Spleen (tissue), 11 donors: ENCODE measurements at regions not wholly inside any gene's neighbourhood (a gene's known extent, or its start where the extent isn't known, plus 50 kb on each side); places are given as distances from the start of the nearest gene placed in this dataset.

ENCODE experiments used
- DNase-seq: peaks from one replicate; pipeline ENCODE4 v3.0.0-alpha.2; 2020
- H3K27ac ChIP-seq, 8 donors: fragments of 200-600 bp; sonication (generic) in 7 of 8; 1 replicate in 4 of 8; 2 replicates in 4 of 8; pipeline versions ENCODE4 v1.5.0 to v1.8.0; 2016 to 2021; ENCODE audit warnings: inconsistent platforms in 4 of 8, mild to moderate bottlenecking in 4 of 8, moderate library complexity in 1 of 8
- H3K27me3 ChIP-seq, 7 donors: fragments of 200-600 bp; sonication (generic) in 6 of 7; replicated peaks in 1 of 7; 1 replicate in 4 of 7; 2 replicates in 3 of 7; pipeline versions ENCODE4 v1.5.0 to v1.8.0; 2016 to 2021; ENCODE audit warnings: inconsistent platforms in 3 of 7, mild to moderate bottlenecking in 1 of 7
- H3K36me3 ChIP-seq, 6 donors: fragments of 200-600 bp; sonication (generic) in 5 of 6; 1 replicate in 4 of 6; 2 replicates in 2 of 6; pipeline versions ENCODE4 v1.5.0 to v1.8.0; 2016 to 2021; ENCODE audit warnings: inconsistent platforms in 2 of 6
- H3K4me1 ChIP-seq, 6 donors: fragments of 200-600 bp; sonication (generic) in 5 of 6; 1 replicate in 3 of 6; 2 replicates in 3 of 6; pipeline versions ENCODE4 v1.5.0 to v1.8.0; 2016 to 2021; ENCODE audit warnings: inconsistent platforms in 3 of 6
- H3K4me3 ChIP-seq, 8 donors: fragments of 200-600 bp; sonication (generic) in 7 of 8; 1 replicate in 4 of 8; 2 replicates in 4 of 8; pipeline versions ENCODE4 v1.5.0 to v1.8.0; 2016 to 2021; ENCODE audit warnings: inconsistent platforms in 4 of 8, mild to moderate bottlenecking in 4 of 8, moderate library complexity in 2 of 8
- H3K9me3 ChIP-seq, 8 donors: fragments of 200-600 bp; sonication (generic) in 7 of 8; 1 replicate in 4 of 8; 2 replicates in 4 of 8; pipeline versions ENCODE4 v1.5.0 to v1.8.0; 2016 to 2021; ENCODE audit warnings: inconsistent platforms in 4 of 8
- CTCF ChIP-seq, 11 experiments: fragments of 200-600 bp in 7 of 11; fragments of 450-650 bp in 4 of 11; sonication (generic) in 4 of 11; IDR thresholded peaks in 8 of 11; conservative IDR thresholded peaks in 3 of 11; 1 replicate in 7 of 11; 2 replicates in 4 of 11; pipeline versions ENCODE4 v1.4.0 to v1.8.0; 2016 to 2021; ENCODE audit warnings: antibody characterized with exemption in 11 of 11, inconsistent platforms in 4 of 11, mild to moderate bottlenecking in 1 of 11
- POLR2A ChIP-seq, 3 donors: fragments of 450-650 bp; IDR thresholded peaks; one replicate each; pipeline ENCODE4 v1.5.1; 2017; ENCODE audit warnings: antibody characterized with exemption in 3 of 3, mild to moderate bottlenecking in 1 of 3
- POLR2AphosphoS5 ChIP-seq, 3 donors: sonication (generic); formaldehyde crosslinking; IDR thresholded peaks; one replicate each; pipeline ENCODE4 v1.5.1; 2017; ENCODE audit warnings: antibody characterized with exemption in 3 of 3
- WGBS, 5 donors: extraction: QIAGEN DNeasy Blood & Tissue Kit in 3 of 5; methylation state at CpG; one replicate each; pipeline versions ENCODE4 v1.1.5 to v1.1.7; 2013 to 2018; 5-methylcytosine and 5-hydroxymethylcytosine counted together
- intact Hi-C: fragments of 100-400 bp; cut with DNase I; formaldehyde crosslinking; loops from one replicate; pipeline ENCODE4 v1.15.0; 2023; ENCODE audit warnings: low total_unique reads
- donor health status: healthy with polysubstance abuse.
- donor health status: DM: no; HTN: no; CAD: no; lungs with moderate emphysema.
- donor health status: DM: no; HTN: no; CAD: no.
- donor health status: Bipolar disorder and iron deficiency.
- donor health status: healthy.
- donor health status: DM: no; HTN: no; CAD: no.
- donor health status: DM: yes; HTN: yes; CAD: no.

- H3K9me3 ChIP-seq = no peaks in the 10 kb centered on the region
- peaks cover 0 to 23% (median 7%) of the 10 kb centered on the region in 6 donors for H3K4me1 ChIP-seq
- intact Hi-C loops = no loop called here
- H3K4me3 ChIP-seq = no peak overlapping the region
- WGBS, 5 donors = 83 to 93% (median 92%) methylated on average over 8 of the region's 8 CpGs
- peaks cover 0 to 4% (median 0%) of the 10 kb centered on the region in 7 donors for H3K27me3 ChIP-seq
- TF ChIP-seq POLR2AphosphoS5 (IDR thresholded peaks at IDR 0.05) (no peak), CTCF (IDR thresholded peaks at IDR 0.05 in 8 of 11, conservative IDR thresholded peaks at IDR 0.05 in 3 of 11) (no peak), POLR2A (IDR thresholded peaks at IDR 0.05) (no peak)
- no peak overlapping the region for H3K27ac ChIP-seq
- no peaks in the 10 kb centered on the region for H3K36me3 ChIP-seq
- DNase-seq = no peak
These were observed 113.0 kb downstream of the COPRS start for GRCh38 chr17:31745964-31746600.

- peaks cover 0 to 4% (median 0%) of the 10 kb centered on the region in 7 donors for H3K27me3 ChIP-seq
- no peak overlapping the region for H3K27ac ChIP-seq
- H3K36me3 ChIP-seq = no peaks in the 10 kb centered on the region
- H3K4me1 ChIP-seq = peaks cover 0 to 23% (median 7%) of the 10 kb centered on the region in 6 donors
- TF ChIP-seq CTCF (IDR thresholded peaks at IDR 0.05 in 8 of 11, conservative IDR thresholded peaks at IDR 0.05 in 3 of 11) (no peak), POLR2A (IDR thresholded peaks at IDR 0.05) (no peak)
- intact Hi-C loops = no loop called here
- 30 to 57% (median 51%) methylated on average over 3 of the region's 3 CpGs for WGBS, 5 donors
- H3K9me3 ChIP-seq = no peaks in the 10 kb centered on the region
- H3K4me3 ChIP-seq = no peak overlapping the region
- no peak for DNase-seq
These were observed 114.5 kb downstream of the COPRS start for GRCh38 chr17:31744511-31744951.

GRCh38 chr17:31743797-31744196 is 115.2 kb downstream of the COPRS start:
- intact Hi-C loops = no loop called here
- no peak overlapping the region for H3K4me3 ChIP-seq
- DNase-seq = no peak
- no peaks in the 10 kb centered on the region for H3K36me3 ChIP-seq
- peaks cover 0 to 4% (median 0%) of the 10 kb centered on the region in 7 donors for H3K27me3 ChIP-seq
- H3K9me3 ChIP-seq = no peaks in the 10 kb centered on the region
- TF ChIP-seq POLR2AphosphoS5 (IDR thresholded peaks at IDR 0.05) = peak in 1 of 3 donors; percentile 13
- TF ChIP-seq CTCF (IDR thresholded peaks at IDR 0.05 in 8 of 11, conservative IDR thresholded peaks at IDR 0.05 in 3 of 11) = no peak
- TF ChIP-seq POLR2A (IDR thresholded peaks at IDR 0.05) = no peak
- no peak overlapping the region for H3K27ac ChIP-seq
- 15 to 24% (median 20%) methylated on average over 2 of the region's 2 CpGs for WGBS, 5 donors
- H3K4me1 ChIP-seq = peaks cover 0 to 23% (median 7%) of the 10 kb centered on the region in 6 donors

GRCh38 chr17:31741371-31741770 is 117.7 kb downstream of the COPRS start:
- Histone ChIP-seq H3K36me3 (no peaks in the 10 kb centered on the region), H3K27me3 (peaks cover 0 to 4% (median 0%) of the 10 kb centered on the region in 7 donors), H3K27ac (no peak overlapping the region), H3K9me3 (peaks cover 0 to 6% (median 0%) of the 10 kb centered on the region in 8 donors), H3K4me1 (peaks cover 0 to 23% (median 7%) of the 10 kb centered on the region in 6 donors), H3K4me3 (no peak overlapping the region)
- intact Hi-C loops = no loop called here
- no peak for DNase-seq
- TF ChIP-seq POLR2A (IDR thresholded peaks at IDR 0.05) = no peak
- TF ChIP-seq CTCF (IDR thresholded peaks at IDR 0.05 in 8 of 11, conservative IDR thresholded peaks at IDR 0.05 in 3 of 11) = no peak
- TF ChIP-seq POLR2AphosphoS5 (IDR thresholded peaks at IDR 0.05) = no peak
- 74 to 87% (median 85%) methylated on average over 3 of the region's 3 CpGs for WGBS, 5 donors
